GM18499 (cell line): ENCODE measurements at regions not wholly inside any gene's neighbourhood (a gene's known extent, or its start where the extent isn't known, plus 50 kb on each side); places are given as distances from the start of the nearest gene placed in this dataset.

Experiments
- ATAC-seq: cut with Tn5 transposase; IDR thresholded peaks from one replicate; pipeline ENCODE4 v1.9.1; 2021; ENCODE audit warnings: moderate number of reproducible peaks; ENCODE audit not compliant: insufficient read depth, unreplicated experiment

DNA sequence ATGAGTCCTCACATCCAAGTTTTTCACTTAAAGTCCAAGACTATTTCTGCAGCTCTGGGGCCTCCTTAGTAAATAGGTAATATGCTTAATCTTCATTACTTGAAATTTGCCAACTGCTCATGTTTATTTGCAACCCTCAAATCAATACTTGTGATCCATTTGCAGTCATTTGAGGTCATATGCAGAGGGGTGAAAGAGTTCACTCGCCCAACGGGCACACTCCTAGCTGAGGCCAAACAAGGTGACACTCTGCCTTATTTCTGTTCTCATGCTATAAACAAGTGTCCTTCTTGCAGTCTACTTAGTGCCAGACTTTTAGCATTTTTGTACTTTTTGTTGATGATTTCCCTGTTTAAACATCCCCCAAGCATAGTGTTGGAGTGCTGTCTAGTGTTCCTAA, 409.9 kb downstream of the AEBP2 start:
- no peak for ATAC-seq

DNA sequence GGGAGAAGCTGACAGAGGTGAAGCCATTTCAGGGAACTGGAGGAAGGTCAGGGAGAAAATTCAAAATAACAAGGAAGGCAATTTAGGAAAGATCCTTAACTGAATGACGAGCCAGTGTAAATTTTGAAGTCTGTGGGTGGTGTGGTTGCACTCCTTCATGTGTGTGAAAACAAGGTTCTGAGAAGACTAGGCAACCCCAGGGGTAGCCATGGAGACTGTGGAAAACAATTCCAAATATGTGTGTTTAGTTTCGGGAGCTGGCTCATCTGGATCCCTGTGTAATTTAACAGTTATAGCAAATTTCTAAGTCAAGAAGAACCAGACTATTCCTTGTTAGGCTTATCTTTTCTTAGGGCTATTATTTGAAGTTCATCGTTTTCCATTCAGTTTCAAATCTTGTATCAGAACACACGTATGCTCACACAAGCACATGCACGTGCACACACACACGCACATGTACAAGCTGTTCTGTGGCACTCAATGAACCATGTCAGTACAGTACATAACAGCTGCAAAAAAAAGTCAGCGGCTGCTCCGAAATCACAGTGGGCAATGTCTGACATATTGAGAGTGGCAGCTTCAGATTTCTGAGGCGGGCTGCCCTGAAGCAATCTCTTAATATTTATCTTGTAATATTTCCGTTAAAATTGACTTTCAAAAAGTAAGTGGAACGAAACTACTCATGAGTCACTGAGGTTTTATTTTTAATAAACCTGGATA, 411.2 kb downstream of the AEBP2 start:
- ATAC-seq: no peak

DNA sequence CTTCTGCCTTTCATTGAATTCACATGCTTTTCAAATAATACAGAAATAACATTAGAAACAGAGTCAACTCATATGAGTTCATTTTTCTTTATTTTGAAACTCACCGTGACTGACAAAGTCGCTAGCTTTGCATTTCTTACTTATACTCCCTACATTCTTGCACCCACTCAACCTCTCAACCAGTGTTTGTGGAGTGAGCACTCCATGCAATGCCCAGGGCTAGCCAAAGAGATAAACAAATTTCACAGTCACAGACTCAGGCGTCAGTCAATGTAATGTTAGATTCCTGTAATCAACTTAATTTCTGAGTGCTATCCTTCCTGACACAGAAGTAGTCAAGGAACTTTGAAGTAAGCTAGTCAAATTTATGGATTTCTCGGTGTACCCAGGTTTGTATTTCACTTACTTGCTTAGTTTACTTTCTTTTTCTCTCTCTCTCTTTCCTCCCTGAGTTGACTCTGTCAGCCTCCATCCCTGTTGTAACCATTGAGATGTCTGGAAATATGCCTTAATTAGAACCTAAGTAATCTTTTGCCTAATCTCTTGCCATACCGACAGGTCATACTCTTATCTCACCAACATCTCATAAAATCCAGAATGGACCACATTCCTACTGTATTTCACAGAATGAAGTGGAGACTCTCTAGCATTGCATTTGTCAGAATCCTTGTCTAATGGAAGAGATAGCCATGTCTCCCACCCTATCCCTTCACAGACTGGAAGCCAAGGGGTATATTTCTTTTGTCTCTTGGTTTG, 413.0 kb downstream of the AEBP2 start:
- no peak for ATAC-seq

DNA sequence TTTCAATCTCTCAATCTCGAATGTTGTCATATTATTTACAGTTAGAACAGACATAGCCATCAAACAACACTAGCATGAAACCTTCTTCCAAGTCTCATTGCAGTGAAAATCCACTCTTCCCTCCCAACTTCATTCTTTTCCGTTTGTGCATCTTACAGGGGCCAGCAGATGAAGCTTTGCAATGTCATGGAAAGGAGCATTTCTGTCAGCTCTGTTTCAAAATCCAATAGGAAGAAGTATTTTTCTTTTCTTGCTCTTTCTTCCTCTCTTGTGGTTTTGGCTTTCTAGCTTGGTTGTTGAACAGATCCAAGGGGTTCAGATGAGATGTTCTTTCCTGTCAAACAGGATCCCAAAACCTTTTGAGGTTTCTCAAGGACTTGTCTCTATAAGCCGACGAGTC, 416.6 kb downstream of the AEBP2 start:
- ATAC-seq: no peak

DNA sequence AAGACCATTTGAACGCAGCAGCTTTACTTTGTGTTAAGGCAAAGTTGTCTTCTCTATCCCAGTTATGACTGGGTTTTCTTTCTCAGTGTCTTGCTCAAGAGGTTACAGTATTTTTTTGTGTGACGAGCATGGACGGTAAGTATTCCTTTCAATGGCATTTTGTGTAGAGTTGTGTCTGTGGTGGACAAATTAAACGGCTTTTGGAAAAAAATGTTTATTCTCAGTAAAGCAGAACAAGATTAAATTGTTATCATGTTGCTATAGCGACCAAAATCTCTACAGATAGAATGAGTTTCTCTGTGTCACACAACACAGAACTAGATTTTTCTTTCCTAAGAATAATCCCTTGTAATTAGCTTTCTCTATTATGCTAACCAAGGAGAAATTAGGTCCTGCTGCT, 417.1 kb downstream of the AEBP2 start:
- no peak for ATAC-seq

DNA sequence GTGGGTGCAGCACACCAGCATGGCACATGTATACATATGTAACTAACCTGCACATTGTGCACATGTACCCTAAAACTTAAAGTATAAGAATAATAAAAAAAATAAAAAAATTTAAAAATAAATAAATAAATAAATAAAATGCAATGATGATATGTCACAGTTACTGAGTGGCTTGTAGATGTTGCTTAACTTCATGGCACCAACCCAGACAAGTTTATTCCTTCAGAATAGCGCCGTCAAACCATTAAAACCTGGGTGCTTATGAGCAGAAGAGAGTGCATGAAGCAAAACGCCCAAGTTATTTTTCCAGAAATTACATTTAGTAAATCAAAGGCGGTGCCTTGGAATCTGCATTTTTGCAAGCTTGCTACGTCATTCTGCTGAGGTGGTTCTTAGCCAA, 417.9 kb downstream of the AEBP2 start:
- ATAC-seq: no peak

DNA sequence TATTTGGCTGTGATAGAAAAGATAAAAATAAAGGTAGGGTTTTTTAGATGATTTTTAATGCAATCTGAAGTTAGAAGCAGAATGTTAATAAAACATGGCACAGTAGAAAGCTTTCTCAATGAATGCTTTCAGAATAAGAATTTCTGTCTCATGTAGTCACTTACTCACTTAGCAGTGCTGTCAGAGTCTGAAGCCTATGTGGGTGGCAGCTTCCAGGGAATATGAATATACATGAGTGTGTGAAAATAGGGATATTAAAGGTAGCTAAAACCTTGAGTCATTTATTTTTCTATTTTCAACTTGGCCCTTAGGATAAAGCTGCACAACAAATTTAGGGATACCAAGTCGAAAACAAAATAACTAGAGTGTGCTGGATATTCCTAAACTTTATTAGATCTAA, 427.9 kb downstream of the AEBP2 start:
- ATAC-seq: no peak

DNA sequence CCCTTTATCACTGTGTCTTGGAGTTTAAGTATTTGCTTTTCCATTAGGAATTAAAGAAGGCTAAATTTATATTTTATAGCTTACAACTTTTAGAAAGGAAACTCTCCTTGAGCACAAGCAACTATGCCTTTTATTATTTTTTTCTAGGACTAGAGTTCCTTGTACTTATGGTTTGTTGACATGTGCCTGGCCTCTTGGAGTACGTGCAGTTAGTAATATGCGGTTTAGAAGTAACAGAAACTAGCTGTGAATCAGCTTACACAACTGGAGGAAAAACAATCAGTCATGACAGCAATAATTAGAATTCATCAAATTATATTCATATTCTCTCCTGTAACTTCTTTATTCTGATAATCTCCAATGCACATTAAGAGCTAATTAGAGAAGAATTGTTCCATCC, 428.7 kb downstream of the AEBP2 start:
- no peak for ATAC-seq

DNA sequence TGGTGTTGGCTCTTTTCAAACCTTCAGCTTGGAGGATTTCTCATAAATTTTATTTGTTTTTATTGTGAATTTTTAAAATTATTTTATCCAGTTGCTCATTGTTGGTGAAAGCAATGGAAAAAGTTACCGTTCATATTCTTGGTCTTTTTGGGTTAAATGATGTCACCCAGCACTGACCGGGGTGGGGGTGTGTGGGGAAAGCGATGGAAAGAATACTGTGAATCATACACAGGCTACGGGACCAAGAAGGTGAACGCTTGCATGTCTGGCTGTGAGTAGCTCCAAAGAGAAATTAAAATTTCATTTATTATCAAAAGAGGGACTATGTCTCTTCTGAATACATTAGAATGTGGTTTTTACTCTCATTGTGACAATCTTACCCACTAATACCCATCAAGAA, 430.1 kb downstream of the AEBP2 start:
- no peak for ATAC-seq

DNA sequence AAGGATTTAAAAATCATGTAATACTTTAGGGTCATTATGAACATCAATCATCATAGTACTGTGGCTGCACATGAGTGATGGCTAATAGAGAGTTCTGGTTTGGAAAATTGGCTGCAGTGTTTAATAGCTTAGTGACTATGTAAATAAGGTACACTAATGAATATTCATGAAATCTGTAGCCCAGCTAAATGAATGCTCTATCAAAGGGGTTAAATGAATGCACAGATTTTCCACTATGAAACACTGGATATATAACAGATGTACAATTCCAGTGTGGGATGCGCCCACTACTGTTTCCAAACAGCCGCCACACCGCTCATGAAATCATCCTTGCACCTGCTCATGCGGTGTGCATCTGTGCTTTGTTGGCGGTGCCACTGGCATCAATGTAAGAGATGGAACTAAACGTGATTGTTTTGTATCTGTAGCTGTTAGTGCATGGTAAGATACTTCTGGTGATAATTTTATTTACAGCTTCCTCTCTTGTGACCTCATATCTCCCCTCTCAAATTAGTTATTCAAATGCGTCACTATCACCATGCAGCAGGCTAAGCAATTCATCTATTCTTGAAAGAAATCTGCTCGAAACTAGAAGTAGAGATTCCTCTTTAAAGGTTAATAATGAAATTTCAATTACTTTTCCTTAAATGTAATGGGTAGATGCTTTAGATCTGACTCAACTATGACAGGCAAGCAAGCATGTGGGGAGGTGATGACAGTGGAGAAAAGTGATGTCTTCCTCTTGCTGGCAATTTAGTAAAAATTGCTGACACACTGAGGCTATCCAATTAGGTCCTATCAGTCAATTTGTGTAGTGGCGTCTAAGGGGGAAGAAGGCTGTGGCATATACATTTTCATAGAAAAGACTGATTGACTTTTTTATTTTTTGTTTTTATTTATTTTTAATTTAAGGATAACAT, 433.6 kb downstream of the AEBP2 start:
- no peak for ATAC-seq

DNA sequence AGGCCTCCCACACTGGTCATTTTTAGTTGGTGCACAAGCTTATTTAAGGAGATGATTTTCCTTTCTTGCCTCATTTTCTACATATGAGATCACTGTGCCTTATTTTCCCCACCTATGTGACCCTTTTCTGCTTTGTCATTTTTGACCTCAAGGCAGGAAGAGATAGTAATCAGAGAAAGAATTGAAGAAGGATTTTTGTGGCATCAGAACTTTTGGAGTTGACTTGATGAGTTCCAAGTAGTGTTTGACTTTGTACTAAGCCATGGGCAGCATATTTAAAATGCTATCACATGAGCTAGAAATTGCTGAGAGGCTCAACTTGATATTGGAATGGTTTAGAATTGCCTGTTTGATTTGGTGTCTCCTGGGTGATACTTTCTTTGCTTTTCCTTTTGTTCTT, 440.8 kb downstream of the AEBP2 start:
- ATAC-seq: no peak

DNA sequence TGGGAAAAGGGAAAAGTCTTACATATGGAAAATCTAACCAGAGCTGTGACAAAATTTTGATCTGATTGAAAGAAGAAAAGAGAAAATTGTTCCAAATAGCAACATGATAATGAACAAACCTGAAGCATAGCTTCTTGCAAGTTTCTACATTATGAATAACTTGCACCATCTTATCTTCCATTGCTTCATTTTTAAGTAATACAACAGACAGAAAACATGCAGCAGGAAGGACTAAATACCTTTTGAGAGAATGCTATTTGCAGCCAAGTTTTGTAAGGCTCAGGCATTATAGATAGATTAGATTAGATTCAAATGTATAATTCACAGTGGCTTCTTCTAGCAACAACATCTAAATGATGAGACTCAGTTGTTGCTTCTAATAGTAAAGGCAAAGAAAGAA, 441.4 kb downstream of the AEBP2 start:
- no peak for ATAC-seq

DNA sequence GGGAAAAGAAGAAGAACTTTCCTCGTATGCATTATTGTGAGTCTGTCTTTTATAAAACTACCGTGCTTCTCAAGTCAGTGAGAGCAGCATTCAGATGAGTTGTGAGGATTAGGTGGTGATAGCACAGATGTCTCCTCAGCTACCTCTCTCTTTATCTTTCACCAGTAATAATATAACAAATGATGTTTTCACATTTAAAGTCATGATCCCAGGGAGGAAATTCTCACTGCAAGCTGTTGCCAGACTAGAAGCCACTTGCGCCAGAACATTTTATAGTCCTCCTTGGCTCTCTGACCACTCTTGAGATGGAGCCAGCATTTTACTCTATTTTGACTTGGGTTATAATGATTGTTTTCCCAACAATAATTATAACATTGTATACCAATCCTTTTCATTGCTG, 443.1 kb downstream of the AEBP2 start:
- no peak for ATAC-seq

DNA sequence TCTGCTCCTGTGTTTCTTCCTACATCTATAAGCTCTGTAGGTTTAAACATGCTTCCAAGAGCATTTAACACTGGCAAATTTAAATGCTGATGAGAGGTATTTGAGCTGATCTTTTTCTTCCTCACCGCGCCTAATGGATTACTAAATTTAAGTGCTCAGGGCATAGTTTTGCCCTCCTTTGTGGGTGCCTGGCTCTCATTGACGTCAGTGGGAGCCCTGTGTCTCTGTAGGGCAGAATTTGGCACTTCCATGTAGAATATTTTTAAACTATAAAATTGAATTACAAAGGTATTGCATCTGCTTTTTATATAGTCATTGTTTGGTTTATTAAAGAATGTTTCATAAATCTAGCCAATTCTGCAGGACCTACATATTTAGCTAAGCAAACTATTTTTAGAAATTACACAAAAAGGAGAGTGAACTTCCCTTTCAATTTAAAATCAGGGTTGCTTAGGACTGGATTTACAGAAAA, 444.8 kb downstream of the AEBP2 start:
- ATAC-seq: no peak

DNA sequence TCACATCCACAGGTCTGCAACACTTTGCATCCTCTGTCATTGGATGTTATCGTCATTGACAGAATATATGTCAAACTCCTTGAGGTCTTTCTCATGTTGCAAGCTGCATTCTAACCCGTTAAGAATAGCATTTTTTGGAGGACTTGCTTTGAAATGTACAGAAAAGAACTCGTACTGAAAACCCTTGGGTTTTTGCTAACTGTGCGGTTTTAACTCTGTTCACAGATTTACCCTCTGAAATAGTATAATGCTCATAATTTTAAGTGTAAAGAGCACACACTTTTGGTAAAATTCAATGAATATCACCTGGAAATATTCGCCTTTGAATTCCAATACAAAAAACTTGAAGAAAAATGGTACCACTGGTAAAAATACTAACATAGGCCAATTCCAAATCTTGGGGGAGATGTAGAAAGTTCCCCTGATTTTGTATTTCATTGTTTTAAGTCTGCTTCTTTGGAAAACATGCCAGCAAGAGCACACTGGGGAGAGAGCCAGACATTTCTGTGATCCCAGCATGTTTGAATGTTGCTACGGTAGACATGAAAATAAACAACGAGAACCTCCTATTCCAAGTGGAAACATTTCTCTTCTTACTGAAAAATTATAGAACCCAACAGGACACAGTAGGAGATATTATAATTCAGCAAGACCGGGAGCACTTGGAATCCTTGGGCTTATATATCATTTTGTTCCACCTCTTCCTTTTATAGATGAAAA, 446.0 kb downstream of the AEBP2 start:
- ATAC-seq: no peak

DNA sequence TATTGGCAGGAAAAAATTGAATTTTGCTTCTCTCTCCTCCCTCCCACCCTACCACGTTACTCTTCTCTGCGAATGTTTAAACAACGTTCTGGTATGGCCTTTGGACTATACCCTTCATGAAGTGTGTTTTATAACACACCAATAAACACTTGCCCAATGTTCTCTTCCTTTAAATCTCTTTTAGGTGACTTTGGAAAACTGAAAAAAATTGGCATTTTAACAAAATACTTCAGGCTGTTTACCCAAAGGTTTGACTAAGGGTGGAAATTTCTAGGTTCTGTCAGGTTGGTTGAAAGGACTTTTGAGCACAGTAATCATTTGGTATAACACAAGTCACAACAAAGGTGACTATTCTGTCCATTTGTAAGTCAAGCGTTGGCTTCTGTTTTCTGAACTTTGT, 446.8 kb downstream of the AEBP2 start:
- no peak for ATAC-seq

DNA sequence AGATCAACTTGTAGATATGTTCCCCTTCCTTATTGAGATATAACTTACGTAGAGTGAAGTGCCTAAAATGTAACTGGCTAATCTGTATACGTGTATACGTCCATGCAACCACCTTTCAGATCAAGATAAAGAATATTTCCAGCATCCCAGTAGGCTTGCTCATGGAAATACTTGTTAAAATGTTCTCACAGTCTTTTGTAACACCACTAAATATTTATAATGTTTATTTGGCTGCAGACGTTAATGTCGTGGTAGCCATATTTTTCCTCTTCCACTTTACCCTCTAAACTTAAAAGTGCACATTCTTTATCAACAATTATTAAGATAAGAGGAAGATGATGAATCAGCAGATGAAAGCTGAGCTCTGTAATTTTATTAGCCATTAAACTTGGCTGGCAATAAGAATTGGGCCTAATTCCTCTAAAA, 447.4 kb downstream of the AEBP2 start:
- no peak for ATAC-seq

DNA sequence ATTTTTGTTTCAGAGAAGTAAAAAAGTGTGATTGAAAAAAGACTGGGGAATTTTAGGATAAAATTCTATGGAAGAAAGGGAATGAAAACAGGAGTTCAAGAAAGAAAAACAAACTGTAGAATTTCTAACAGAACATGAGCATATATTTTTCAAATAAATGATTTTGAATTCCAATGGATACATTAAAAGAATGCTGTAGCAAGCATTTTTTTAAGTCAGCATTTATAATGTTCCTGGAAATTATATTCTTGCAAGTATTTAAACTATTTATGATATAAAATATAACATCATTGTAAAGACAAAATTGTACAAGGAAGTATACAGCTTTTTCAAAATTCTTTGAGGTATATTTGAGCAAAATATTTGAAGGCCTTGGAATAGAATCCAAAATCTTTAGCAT, 450.7 kb downstream of the AEBP2 start:
- no peak for ATAC-seq

DNA sequence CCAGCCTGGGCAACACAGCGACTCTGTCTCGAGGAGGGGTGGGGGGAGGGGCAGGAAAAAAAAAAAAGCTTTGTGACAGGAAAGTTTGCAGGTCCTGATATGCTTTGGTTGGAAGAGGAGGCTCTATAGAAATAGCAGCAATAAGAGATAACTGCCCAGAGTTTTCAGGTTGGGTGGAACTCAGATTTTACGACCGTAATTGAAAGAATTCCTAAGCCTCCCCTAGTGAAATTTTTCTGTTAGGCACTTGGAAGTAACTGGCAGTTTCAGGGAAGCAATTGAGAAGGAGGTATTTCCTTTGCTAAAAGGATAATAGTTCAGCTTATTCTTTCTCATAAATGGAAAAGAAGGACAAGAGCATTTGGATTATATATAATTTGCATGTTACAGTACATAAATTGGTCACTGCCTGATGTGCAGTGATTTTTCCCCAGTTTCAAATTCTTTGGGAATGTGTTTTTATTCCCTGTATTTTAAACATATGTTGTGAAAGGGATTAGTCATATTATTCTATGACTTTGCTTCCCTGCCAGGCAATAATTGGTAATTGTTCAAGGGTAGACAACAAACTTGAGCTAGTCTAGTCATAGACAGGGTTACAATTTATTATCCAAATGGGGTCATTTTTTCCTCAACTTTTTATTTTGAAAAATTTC, 452.8 kb downstream of the AEBP2 start:
- ATAC-seq: no peak

DNA sequence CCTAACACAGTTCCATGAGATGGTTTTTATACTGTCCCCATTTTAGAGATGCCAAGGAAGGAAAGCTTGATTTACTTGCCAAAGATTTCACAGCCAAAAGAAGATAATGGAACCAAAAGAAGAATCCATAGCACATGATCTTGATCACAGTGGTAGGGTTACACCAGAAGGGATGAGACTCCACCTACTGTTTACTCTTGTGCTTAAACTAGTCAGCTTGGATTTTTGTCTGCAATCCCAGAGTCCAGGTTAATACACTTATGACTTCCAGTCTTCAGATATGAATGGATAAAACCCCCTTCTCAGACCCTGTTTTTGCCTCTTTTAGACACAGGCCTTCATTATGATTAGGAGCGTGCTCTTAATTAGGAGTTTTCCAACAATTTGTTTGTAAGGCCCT, 454.2 kb downstream of the AEBP2 start:
- ATAC-seq: no peak
